GM23338 (cell line): ENCODE measurements at regions not wholly inside any gene's neighbourhood (a gene's known extent, or its start where the extent isn't known, plus 50 kb on each side); places are given as distances from the start of the nearest gene placed in this dataset.
"Not testable (repeated sequence)": the region's sequence is repeated elsewhere in the genome, so short reads cannot be mapped to it uniquely, and the experiment has no call there.

Source experiments
- ATAC-seq: fragments of 200-7000 bp; cut with Tn5 transposase; 3 replicates; pipeline ENCODE4 v1.9.1; 2020
- DNase-seq: peaks from one replicate; pipeline ENCODE4 v3.0.0-alpha.2; 2015; ENCODE audit warnings: low spot score
- H2AFZ ChIP-seq: fragments of 200-600 bp; sonication (generic); 2 replicates; pipeline ENCODE4 v1.8.0; 2016; ENCODE audit warnings: antibody characterized with exemption, mild to moderate bottlenecking, moderate library complexity
- H3F3A ChIP-seq: fragments of 200-600 bp; sonication (generic); replicated peaks from 2 replicates; pipeline ENCODE4 v1.8.0; 2017; ENCODE audit warnings: antibody characterized with exemption, mixed run types, low read depth
- H3K27ac ChIP-seq: fragments of 200-600 bp; sonication (generic); 2 replicates; pipeline ENCODE4 v1.6.1; 2016; ENCODE audit warnings: low read depth
- H3K27me3 ChIP-seq: fragments of 200-600 bp; sonication (generic); 2 replicates; pipeline ENCODE4 v1.8.0; 2016; ENCODE audit warnings: mild to moderate bottlenecking, mixed run types, moderate library complexity; ENCODE audit not compliant: insufficient read depth
- H3K36me3 ChIP-seq: fragments of 200-600 bp; sonication (generic); 2 replicates; pipeline ENCODE4 v1.8.0; 2016; ENCODE audit warnings: mild to moderate bottlenecking; ENCODE audit not compliant: insufficient read depth
- H3K4me1 ChIP-seq: fragments of 200-600 bp; sonication (generic); 2 replicates; pipeline ENCODE4 v1.8.0; 2016; ENCODE audit warnings: mild to moderate bottlenecking, moderate library complexity; ENCODE audit not compliant: insufficient read depth
- H3K4me2 ChIP-seq: fragments of 200-600 bp; sonication (generic); 2 replicates; pipeline ENCODE4 v1.7.1; 2017; ENCODE audit warnings: mixed run types
- H3K4me3 ChIP-seq: fragments of 200-600 bp; sonication (generic); 2 replicates; pipeline ENCODE4 v1.6.1; 2016; ENCODE audit warnings: mixed run types
- H3K79me2 ChIP-seq: fragments of 200-600 bp; sonication (generic); replicated peaks from 2 replicates; pipeline ENCODE4 v1.8.0; 2017; ENCODE audit warnings: mild to moderate bottlenecking; ENCODE audit not compliant: insufficient read depth
- H3K9me2 ChIP-seq: fragments of 200-600 bp; sonication (generic); 2 replicates; pipeline ENCODE4 v1.8.0; 2017; ENCODE audit not compliant: insufficient read depth
- H4K20me1 ChIP-seq: fragments of 200-600 bp; sonication (generic); replicated peaks from 2 replicates; pipeline ENCODE4 v1.8.0; 2017; ENCODE audit warnings: mild to moderate bottlenecking; ENCODE audit not compliant: insufficient read depth
- H3K27ac Mint-ChIP-seq: 2 replicates; pipeline ENCODE4 v1.8.0; 2020; ENCODE audit warnings: inconsistent platforms, mild to moderate bottlenecking, moderate library complexity, mixed read lengths
- H3K27me3 Mint-ChIP-seq: 3 replicates; pipeline ENCODE4 v1.8.0; 2022; ENCODE audit warnings: low read depth, mild to moderate bottlenecking, moderate library complexity, mixed read lengths, inconsistent platforms; ENCODE audit not compliant: insufficient read depth, poor library complexity
- H3K36me3 Mint-ChIP-seq: 3 replicates; pipeline ENCODE4 v1.8.0; 2021; ENCODE audit warnings: low read depth, mild to moderate bottlenecking, inconsistent platforms, moderate library complexity, mixed read lengths
- H3K4me1 Mint-ChIP-seq: 3 replicates; pipeline ENCODE4 v1.8.0; 2020; ENCODE audit warnings: mild to moderate bottlenecking, inconsistent platforms, mixed read lengths
- H3K4me3 Mint-ChIP-seq: 3 replicates; pipeline ENCODE4 v1.8.0; 2021; ENCODE audit warnings: moderate library complexity, mild to moderate bottlenecking, inconsistent platforms, mixed read lengths
- H3K9me3 Mint-ChIP-seq: 3 replicates; pipeline ENCODE4 v1.8.0; 2020; ENCODE audit warnings: moderate library complexity, mild to moderate bottlenecking, inconsistent platforms, mixed read lengths
- CTCF ChIP-seq, 2 experiments: fragments of 200-600 bp in 1 of 2; sonication (generic) in 1 of 2; conservative IDR thresholded peaks; 2 replicates each; pipeline versions ENCODE4 v1.5.1 to v1.6.1; 2016 to 2017; ENCODE audit warnings: antibody characterized with exemption in 2 of 2, low read depth in 2 of 2, mild to moderate bottlenecking in 2 of 2, moderate library complexity in 1 of 2
- ETS1 ChIP-seq: IDR thresholded peaks from 2 replicates; pipeline ENCODE4 v1.6.1; 2016; ENCODE audit warnings: antibody characterized with exemption
- EZH2 ChIP-seq: fragments of 200-600 bp; sonication (generic); IDR thresholded peaks from one replicate; pipeline ENCODE4 v1.8.0; 2017; ENCODE audit warnings: antibody characterized with exemption, mild to moderate bottlenecking, low read depth; ENCODE audit not compliant: unreplicated experiment
- EZH2phosphoT487 ChIP-seq: fragments of 200-600 bp; sonication (generic); IDR thresholded peaks from one replicate; pipeline ENCODE4 v1.8.1; 2018; ENCODE audit warnings: antibody characterized with exemption; ENCODE audit not compliant: unreplicated experiment
- JUNB ChIP-seq: IDR thresholded peaks from one replicate; pipeline ENCODE4 v1.6.1; 2016; ENCODE audit warnings: antibody characterized with exemption; ENCODE audit not compliant: unreplicated experiment
- NANOG ChIP-seq: IDR thresholded peaks from 2 replicates; pipeline ENCODE4 v1.6.1; 2016; ENCODE audit warnings: antibody characterized with exemption, borderline replicate concordance
- POLR2AphosphoS5 ChIP-seq: IDR thresholded peaks from 2 replicates; pipeline ENCODE4 v1.6.1; 2016; ENCODE audit warnings: antibody characterized with exemption, low read depth
- REST ChIP-seq: IDR thresholded peaks from one replicate; pipeline ENCODE4 v1.6.1; 2018; ENCODE audit warnings: antibody characterized with exemption; ENCODE audit not compliant: unreplicated experiment
- STAT1 ChIP-seq: IDR thresholded peaks from one replicate; pipeline ENCODE4 v1.6.1; 2016; ENCODE audit warnings: antibody characterized with exemption; ENCODE audit not compliant: unreplicated experiment
- ZNF331 ChIP-seq: fragments of 250-450 bp; sonication (Bioruptor Pico); IDR thresholded peaks from 2 replicates; pipeline ENCODE4 v1.5.0; 2020; ENCODE audit warnings: low read depth, mild to moderate bottlenecking, moderate library complexity

GRCh38 chr6:40135491-40136072, 201.3 kb upstream of the MOCS1 start:
- Mint-ChIP-seq H3K4me1 (no peaks in the 10 kb centered on the region), H3K9me3 (no peaks in the 10 kb centered on the region; the same call in 2 of the 3 replicates), H3K4me3 (no peak overlapping the region), H3K27me3 (peaks cover 6% of the 10 kb centered on the region), H3K27ac (no peak overlapping the region), H3K36me3 (no peaks in the 10 kb centered on the region)
- Histone ChIP-seq H3K79me2 (no peaks in the 10 kb centered on the region), H4K20me1 (no peaks in the 10 kb centered on the region), H2AFZ (no peak overlapping the region), H3K27ac (no peak overlapping the region), H3K4me1 (no peaks in the 10 kb centered on the region), H3F3A (no peaks in the 10 kb centered on the region), H3K4me3 (no peak overlapping the region), H3K36me3 (no peaks in the 10 kb centered on the region), H3K4me2 (no peak overlapping the region), H3K9me2 (peaks cover 29% of the 10 kb centered on the region), H3K27me3 (no peaks in the 10 kb centered on the region)
- TF ChIP-seq ZNF331 (no peak), ETS1 (no peak), EZH2phosphoT487 (no peak), POLR2AphosphoS5 (no peak), NANOG (no peak), JUNB (no peak), REST (no peak), STAT1 (no peak), CTCF (conservative IDR thresholded peaks at IDR 0.05; ENCODE audit: low read depth in 2 of 2) (no peak), EZH2 (no peak)
- ATAC-seq (no peak), DNase-seq (no peak)

GRCh38 chr6:40133981-40134380, 199.7 kb upstream of the MOCS1 start:
- not testable (repeated sequence) for DNase-seq, H3K27ac ChIP-seq, H3K36me3 Mint-ChIP-seq, H3K4me1 ChIP-seq, H3K4me3 ChIP-seq, ATAC-seq, H3F3A ChIP-seq, H3K9me3 Mint-ChIP-seq, H3K4me1 Mint-ChIP-seq, H4K20me1 ChIP-seq, H2AFZ ChIP-seq, H3K4me2 ChIP-seq, H3K27me3 Mint-ChIP-seq, H3K27ac Mint-ChIP-seq, H3K36me3 ChIP-seq, H3K79me2 ChIP-seq, H3K4me3 Mint-ChIP-seq, H3K27me3 ChIP-seq
- H3K9me2 ChIP-seq, result peaks cover 30% of the 10 kb centered on the region
